H9 (cell line): ENCODE measurements at regions not wholly inside any gene's neighbourhood (a gene's known extent, or its start where the extent isn't known, plus 50 kb on each side); places are given as distances from the start of the nearest gene placed in this dataset.

ENCODE experiments used
- DNase-seq: peaks from one replicate; pipeline ENCODE4 v3.0.0-alpha.2; 2017
- H2AFZ ChIP-seq: one replicate; pipeline ENCODE4 v1.6.1; 2013; ENCODE audit warnings: mild to moderate bottlenecking, low read length, control low read depth, moderate library complexity
- H2AK5ac ChIP-seq: 2 replicates; pipeline ENCODE4 v1.6.1; 2013; ENCODE audit warnings: low read length, control low read depth, mixed read lengths; ENCODE audit not compliant: insufficient read length
- H2BK120ac ChIP-seq: one replicate; pipeline ENCODE4 v1.6.1; 2013; ENCODE audit warnings: low read depth, mild to moderate bottlenecking, low read length, control low read depth, inconsistent platforms; ENCODE audit not compliant: poor library complexity, severe bottlenecking
- H2BK12ac ChIP-seq: 2 replicates; pipeline ENCODE4 v1.6.1; 2013; ENCODE audit warnings: low read length, control low read depth, mixed read lengths, low read depth; ENCODE audit not compliant: insufficient read length
- H2BK15ac ChIP-seq: 2 replicates; pipeline ENCODE4 v1.6.1; 2013; ENCODE audit warnings: low read depth, low read length, control low read depth
- H2BK20ac ChIP-seq: one replicate; pipeline ENCODE4 v1.6.1; 2013; ENCODE audit warnings: low read depth, mild to moderate bottlenecking, low read length, control low read depth, inconsistent platforms; ENCODE audit not compliant: poor library complexity, severe bottlenecking
- H2BK5ac ChIP-seq: 2 replicates; pipeline ENCODE4 v1.6.1; 2013; ENCODE audit warnings: low read length, control low read depth, mixed read lengths; ENCODE audit not compliant: insufficient read length
- H3K14ac ChIP-seq: 2 replicates; pipeline ENCODE4 v1.6.1; 2013; ENCODE audit warnings: low read length, control low read depth; ENCODE audit not compliant: insufficient read depth
- H3K18ac ChIP-seq: 2 replicates; pipeline ENCODE4 v1.6.1; 2013; ENCODE audit warnings: low read depth, mild to moderate bottlenecking, mixed read lengths, low read length, control low read depth; ENCODE audit not compliant: insufficient read length
- H3K23ac ChIP-seq: 2 replicates; pipeline ENCODE4 v1.6.1; 2013; ENCODE audit warnings: low read length, control low read depth, mixed read lengths, low read depth; ENCODE audit not compliant: insufficient read length
- H3K23me2 ChIP-seq: 2 replicates; pipeline ENCODE4 v1.6.1; 2013; ENCODE audit warnings: low read depth, mild to moderate bottlenecking, mixed read lengths, low read length, control low read depth; ENCODE audit not compliant: insufficient read length, poor library complexity, severe bottlenecking
- H3K27ac ChIP-seq: 2 replicates; pipeline ENCODE4 v1.5.1; 2013; ENCODE audit warnings: low read length, control low read depth, mixed read lengths, low read depth; ENCODE audit not compliant: insufficient read length
- H3K27me3 ChIP-seq: 2 replicates; pipeline ENCODE4 v1.6.1; 2013; ENCODE audit warnings: low read length, control low read depth, inconsistent platforms; ENCODE audit not compliant: insufficient read depth
- H3K4ac ChIP-seq: 2 replicates; pipeline ENCODE4 v1.6.1; 2013; ENCODE audit warnings: low read depth, mild to moderate bottlenecking, control low read depth, inconsistent platforms, low read length, moderate library complexity
- H3K4me1 ChIP-seq: 2 replicates; pipeline ENCODE4 v1.6.1; 2013; ENCODE audit warnings: low read length, control low read depth, inconsistent platforms; ENCODE audit not compliant: insufficient read depth
- H3K4me2 ChIP-seq: 2 replicates; pipeline ENCODE4 v1.6.1; 2013; ENCODE audit warnings: low read length, control low read depth, mixed read lengths; ENCODE audit not compliant: insufficient read length, insufficient read depth
- H3K56ac ChIP-seq: 2 replicates; pipeline ENCODE4 v1.6.1; 2013; ENCODE audit warnings: low read depth, mild to moderate bottlenecking, mixed read lengths, low read length, control low read depth; ENCODE audit not compliant: insufficient read length
- H3K79me1 ChIP-seq: 2 replicates; pipeline ENCODE4 v1.6.1; 2013; ENCODE audit warnings: low read depth, mild to moderate bottlenecking, moderate library complexity, low read length, control low read depth, inconsistent platforms; ENCODE audit not compliant: insufficient read depth, poor library complexity, severe bottlenecking
- H3K79me2 ChIP-seq: 2 replicates; pipeline ENCODE4 v1.6.1; 2013; ENCODE audit warnings: low read length, control low read depth, inconsistent platforms; ENCODE audit not compliant: insufficient read depth
- H3K9ac ChIP-seq: 2 replicates; pipeline ENCODE4 v1.6.1; 2013; ENCODE audit warnings: low read length, control low read depth, mixed read lengths; ENCODE audit not compliant: insufficient read length; ENCODE audit errors: extremely low read depth
- H3K9me3 ChIP-seq: one replicate; pipeline ENCODE4 v1.6.1; 2013; ENCODE audit warnings: low read depth, low read length, inconsistent platforms; ENCODE audit not compliant: control insufficient read depth
- H3T11ph ChIP-seq: one replicate; pipeline ENCODE4 v1.6.1; 2013; ENCODE audit warnings: mild to moderate bottlenecking, low read length, control low read depth, inconsistent platforms
- H4K20me1 ChIP-seq: one replicate; pipeline ENCODE4 v1.6.1; 2013; ENCODE audit not compliant: control insufficient read depth, insufficient read length, insufficient read depth
- H4K5ac ChIP-seq: 2 replicates; pipeline ENCODE4 v1.6.1; 2013; ENCODE audit warnings: low read depth, mild to moderate bottlenecking, mixed read lengths, low read length, control low read depth; ENCODE audit not compliant: insufficient read length
- H4K8ac ChIP-seq: replicated peaks from 2 replicates; pipeline ENCODE4 v1.6.1; 2013; ENCODE audit warnings: low read length, control low read depth, mixed read lengths, low read depth; ENCODE audit not compliant: insufficient read length
- H4K91ac ChIP-seq: 2 replicates; pipeline ENCODE4 v1.6.1; 2013; ENCODE audit warnings: low read depth, mild to moderate bottlenecking, moderate library complexity, mixed read lengths, low read length, control low read depth; ENCODE audit not compliant: insufficient read length
- H3K27ac Mint-ChIP-seq, 3 experiments: 2 replicates in 2 of 3; 3 replicates in 1 of 3; pipeline ENCODE4 v1.8.0; 2020 to 2021; ENCODE audit warnings: mixed read lengths in 3 of 3, mild to moderate bottlenecking in 1 of 3, moderate library complexity in 1 of 3
- H3K27me3 Mint-ChIP-seq: 2 replicates; pipeline ENCODE4 v1.8.0; 2021; ENCODE audit warnings: low read depth, mild to moderate bottlenecking, moderate library complexity, mixed read lengths
- H3K36me3 Mint-ChIP-seq, 3 experiments: 2 replicates in 2 of 3; 3 replicates in 1 of 3; pipeline ENCODE4 v1.8.0; 2020 to 2021; ENCODE audit warnings: low read depth in 3 of 3, mixed read lengths in 3 of 3; ENCODE audit not compliant: insufficient read depth in 1 of 3
- H3K4me1 Mint-ChIP-seq, 2 experiments: 2 replicates each; pipeline ENCODE4 v1.8.0; 2020; ENCODE audit warnings: mixed read lengths in 2 of 2
- H3K4me3 Mint-ChIP-seq, 2 experiments: 2 replicates in 1 of 2; 3 replicates in 1 of 2; pipeline ENCODE4 v1.8.0; 2020 to 2021; ENCODE audit warnings: mild to moderate bottlenecking in 2 of 2, mixed read lengths in 2 of 2, moderate library complexity in 1 of 2
- H3K9me3 Mint-ChIP-seq, 2 experiments: 2 replicates in 1 of 2; 3 replicates in 1 of 2; pipeline ENCODE4 v1.8.0; 2020; ENCODE audit warnings: mild to moderate bottlenecking in 2 of 2, mixed read lengths in 2 of 2, moderate library complexity in 1 of 2
- CTCF ChIP-seq: fragments of 200-600 bp; sonication (generic); conservative IDR thresholded peaks from 3 replicates; pipeline ENCODE4 v1.8.0; 2021; ENCODE audit warnings: antibody characterized with exemption, mild to moderate bottlenecking
- WGBS: extraction: QIAGEN DNeasy Blood & Tissue Kit; methylation state at CpG from one replicate; pipeline ENCODE4 v1.1.7; 2013; ENCODE audit warnings: missing lambda C conversion rate, low lambda C conversion rate, mixed read lengths; ENCODE audit not compliant: insufficient read length; ENCODE audit errors: extremely low coverage; 5-methylcytosine and 5-hydroxymethylcytosine counted together

- H3K23ac ChIP-seq = no peak overlapping the region
- no CpG with 5 or more reads among the region's 4 CpGs for WGBS
- H3K27me3 ChIP-seq = no peaks in the 10 kb centered on the region
- no peak overlapping the region for H4K91ac ChIP-seq
- no peak overlapping the region for H3K4ac ChIP-seq
- H3K79me1 ChIP-seq = no peaks in the 10 kb centered on the region
- H2BK15ac ChIP-seq = no peak overlapping the region
- H4K20me1 ChIP-seq = no peaks in the 10 kb centered on the region
- DNase-seq = no peak
- H3K4me2 ChIP-seq = no peak overlapping the region
- H3K9me3 ChIP-seq = no peaks in the 10 kb centered on the region
- H3K18ac ChIP-seq = no peak overlapping the region
- Mint-ChIP-seq H3K9me3 (peaks cover 5 to 8% of the 10 kb centered on the region in 2 experiments; a peak in 4 of 5 replicates), H3K36me3 (no peaks in the 10 kb centered on the region; a peak in 1 of 7 replicates), H3K4me3 (no peak overlapping the region), H3K27me3 (peaks cover 2% of the 10 kb centered on the region), H3K4me1 (0 out of 4 replicates have a peak, but pooled peaks cover 0 to 1% of the 10 kb centered on the region in 2 experiments), H3K27ac (no peak overlapping the region)
- no peak overlapping the region for H3K14ac ChIP-seq
- H3K4me1 ChIP-seq = no peaks in the 10 kb centered on the region
- H2AFZ ChIP-seq = no peak overlapping the region
- H3T11ph ChIP-seq = no peak overlapping the region
- H2BK120ac ChIP-seq = no peak overlapping the region
- no peaks in the 10 kb centered on the region for H3K79me2 ChIP-seq
- no peak overlapping the region for H2AK5ac ChIP-seq
- no peak overlapping the region for H4K5ac ChIP-seq
- no peak overlapping the region for H2BK12ac ChIP-seq
- H2BK20ac ChIP-seq = no peak overlapping the region
- no peak overlapping the region for H3K27ac ChIP-seq
- H4K8ac ChIP-seq = no peak overlapping the region
- no peak overlapping the region for H3K56ac ChIP-seq
- TF ChIP-seq CTCF = no peak; the same call in 2 of the 3 replicates
- H3K23me2 ChIP-seq = no peaks in the 10 kb centered on the region
- no peak overlapping the region for H3K9ac ChIP-seq
- H2BK5ac ChIP-seq = no peak overlapping the region
Measured at GRCh38 chr9:109584205-109584604, 86.1 kb upstream of the PTPN3 start.
